ENCODE measurements at regions not wholly inside any gene's neighbourhood (a gene's known extent, or its start where the extent isn't known, plus 50 kb on each side); places are given as distances from the start of the nearest gene placed in this dataset.
"Not testable (repeated sequence)": the region's sequence is repeated elsewhere in the genome, so short reads cannot be mapped to it uniquely, and the experiment has no call there.

- DNase-seq (ENCODE audit: low read depth, low spot score) (no peak), ATAC-seq (no peak)
- no peak overlapping the region for H3K27ac ChIP-seq (ENCODE audit: low read length)
- intact Hi-C loops (cut with micrococcal nuclease; ENCODE audit: unreplicated experiment): no loop called here
- ChIA-PET CTCF (no interaction called here), POLR2A (no interaction called here)
- H3K4me1 ChIP-seq (ENCODE audit: control insufficient read depth, insufficient read depth, low read length): no peaks in the 10 kb centered on the region
- no peaks in the 10 kb centered on the region for H3K36me3 ChIP-seq (ENCODE audit: control insufficient read depth, insufficient read depth, low read length)
- no peak for TF ChIP-seq CTCF (IDR thresholded peaks at IDR 0.05)
- TF ChIP-seq TCF7L2 (IDR thresholded peaks at IDR 0.05; ENCODE audit: low read depth, low read length): no peak
- no peak for TF ChIP-seq SIN3A (IDR thresholded peaks at IDR 0.05; ENCODE audit: borderline replicate concordance, insufficient read depth, low read depth, low read length)
- TF ChIP-seq REST (IDR thresholded peaks at IDR 0.05; ENCODE audit: insufficient read depth in 1 of 2, low read depth in 2 of 2, low read length in 1 of 2): no peak
- no peak for TF ChIP-seq POLR2AphosphoS5 (IDR thresholded peaks at IDR 0.05; ENCODE audit: low read depth, low read length)
- no peaks in the 10 kb centered on the region for H3K9me3 ChIP-seq (ENCODE audit: control insufficient read depth, insufficient read depth, low read depth, low read length)
- in situ Hi-C loops (cut with HindIII; ENCODE audit: low pct_unique_long_range_greater_than_20kb, low sequenced_read_pairs): no loop called here
- H3K4me3 ChIP-seq (ENCODE audit: low read depth in 2 of 2, low read length in 2 of 2): no peak overlapping the region
- no TSS peak for BruUV-seq (replicated peaks)
- no peaks in the 10 kb centered on the region for H3K27me3 ChIP-seq (ENCODE audit: control insufficient read depth, insufficient read depth, low read length)
Measured at GRCh38 chr4:77273412-77273811, 116.4 kb downstream of the CCNG2 start.

- H3K27ac ChIP-seq (ENCODE audit: low read length); in situ Hi-C loops (cut with HindIII; ENCODE audit: low pct_unique_long_range_greater_than_20kb, low sequenced_read_pairs); CTCF ChIA-PET; H3K36me3 ChIP-seq (ENCODE audit: control insufficient read depth, insufficient read depth, low read length); POLR2A ChIA-PET; H3K27me3 ChIP-seq (ENCODE audit: control insufficient read depth, insufficient read depth, low read length); H3K9me3 ChIP-seq (ENCODE audit: control insufficient read depth, insufficient read depth, low read depth, low read length); DNase-seq (ENCODE audit: low read depth, low spot score); ATAC-seq; H3K4me1 ChIP-seq (ENCODE audit: control insufficient read depth, insufficient read depth, low read length); intact Hi-C loops (cut with micrococcal nuclease; ENCODE audit: unreplicated experiment); BruUV-seq (replicated peaks); H3K4me3 ChIP-seq (ENCODE audit: low read depth in 2 of 2, low read length in 2 of 2): not testable (repeated sequence)
Measured at GRCh38 chr4:77279114-77279513, 122.1 kb downstream of the CCNG2 start.

GRCh38 chr4:77282305-77282704 is 125.3 kb downstream of the CCNG2 start:
- ChIA-PET CTCF (no interaction called here), POLR2A (no interaction called here)
- TF ChIP-seq POLR2AphosphoS5 (IDR thresholded peaks at IDR 0.05; ENCODE audit: low read depth, low read length) (no peak), TCF7L2 (IDR thresholded peaks at IDR 0.05; ENCODE audit: low read depth, low read length) (no peak), SIN3A (IDR thresholded peaks at IDR 0.05; ENCODE audit: borderline replicate concordance, insufficient read depth, low read depth, low read length) (no peak), REST (IDR thresholded peaks at IDR 0.05; ENCODE audit: insufficient read depth in 1 of 2, low read depth in 2 of 2, low read length in 1 of 2) (no peak), CTCF (IDR thresholded peaks at IDR 0.05) (no peak)
- no peak for ATAC-seq
- Histone ChIP-seq H3K4me1 (ENCODE audit: control insufficient read depth, insufficient read depth, low read length) (no peaks in the 10 kb centered on the region), H3K4me3 (ENCODE audit: low read depth in 2 of 2, low read length in 2 of 2) (no peak overlapping the region), H3K9me3 (ENCODE audit: control insufficient read depth, insufficient read depth, low read depth, low read length) (no peaks in the 10 kb centered on the region), H3K27ac (ENCODE audit: low read length) (no peak overlapping the region), H3K27me3 (ENCODE audit: control insufficient read depth, insufficient read depth, low read length) (no peaks in the 10 kb centered on the region), H3K36me3 (ENCODE audit: control insufficient read depth, insufficient read depth, low read length) (no peaks in the 10 kb centered on the region)
- BruUV-seq (replicated peaks): no TSS peak
- intact Hi-C loops (cut with micrococcal nuclease; ENCODE audit: unreplicated experiment) (no loop called here), in situ Hi-C loops (cut with HindIII; ENCODE audit: low pct_unique_long_range_greater_than_20kb, low sequenced_read_pairs) (no loop called here)
- no peak for DNase-seq (ENCODE audit: low read depth, low spot score)

Data from Panc1 (cell line).